ENCODE measurements at regions not wholly inside any gene's neighbourhood (a gene's known extent, or its start where the extent isn't known, plus 50 kb on each side); places are given as distances from the start of the nearest gene placed in this dataset.

GRCh38 chr2:17231394-17231965, 286.8 kb downstream of the RAD51AP2 start (continued):
- TF ChIP-seq ZNF623 (tag by site-specific recombination; IDR thresholded peaks at IDR 0.05), result no peak

GRCh38 chr2:17229414-17229813, 288.8 kb downstream of the RAD51AP2 start:
- POLR2A ChIA-PET, result no interaction called here
- H3K9me3 ChIP-seq (ENCODE audit: control insufficient read depth, insufficient read depth, low read depth, low read length), result no peaks in the 10 kb centered on the region
- H3K4me3 ChIP-seq (ENCODE audit: low read depth, low read length), result no peak overlapping the region
- H3K4me1 ChIP-seq (ENCODE audit: control insufficient read depth, insufficient read depth, low read length), result no peaks in the 10 kb centered on the region
- H3K36me3 ChIP-seq (ENCODE audit: control insufficient read depth in 2 of 2, insufficient read depth in 1 of 2, low read length in 2 of 2), result no peaks in the 10 kb centered on the region
- no peak overlapping the region for H3K27ac ChIP-seq (ENCODE audit: extremely low read depth, low read depth, low read length)
- CTCF ChIA-PET, result interaction anchor here (0.5 kb wide), 1 partner anchor 272 kb away, joined by 3 read pairs; no protein-coding TSS in a partner anchor
- TF ChIP-seq TSHZ1 (tag by site-specific recombination; IDR thresholded peaks at IDR 0.05; ENCODE audit: borderline replicate concordance) (no peak), ZNF580 (tag by site-specific recombination; IDR thresholded peaks at IDR 0.05) (no peak), ZNF23 (tag by site-specific recombination; IDR thresholded peaks at IDR 0.05; ENCODE audit: borderline replicate concordance) (no peak), ZNF518A (tag by site-specific recombination; conservative IDR thresholded peaks at IDR 0.05; ENCODE audit: low read depth) (no peak), HIC1 (tag by site-specific recombination; IDR thresholded peaks at IDR 0.05) (no peak), INSM2 (tag by site-specific recombination; IDR thresholded peaks at IDR 0.05) (no peak), ZNF10 (tag by site-specific recombination; IDR thresholded peaks at IDR 0.05) (no peak), IKZF3 (tag by site-specific recombination; IDR thresholded peaks at IDR 0.05) (no peak), ZFP41 (tag by site-specific recombination; IDR thresholded peaks at IDR 0.05; ENCODE audit: borderline replicate concordance) (no peak), HOXC10 (CRISPR knock-in tag; IDR thresholded peaks at IDR 0.05) (no peak)
